ENCODE measurements at regions not wholly inside any gene's neighbourhood (a gene's known extent, or its start where the extent isn't known, plus 50 kb on each side); places are given as distances from the start of the nearest gene placed in this dataset.
"Not testable (repeated sequence)": the region's sequence is repeated elsewhere in the genome, so short reads cannot be mapped to it uniquely, and the experiment has no call there.

DNA sequence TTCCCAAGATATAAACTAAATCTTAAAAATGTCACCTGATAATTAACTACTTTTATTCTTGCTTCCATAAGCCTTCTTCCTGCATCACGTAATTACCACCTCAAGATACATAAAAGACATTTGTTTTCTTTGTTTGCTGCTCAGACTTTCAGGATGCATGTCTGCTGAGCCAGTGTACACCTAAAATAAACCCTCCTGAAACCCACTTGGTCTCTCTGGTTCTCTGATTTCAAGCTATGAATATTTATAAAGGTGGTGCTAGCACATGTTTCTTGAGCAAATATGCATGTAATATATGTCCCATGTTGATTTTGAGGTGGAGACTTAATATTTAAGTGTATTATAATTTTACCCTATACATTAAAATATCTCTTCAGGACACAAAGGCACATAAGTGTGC lies 1627.7 kb upstream of the CDH9 start:
- no peak for DNase-seq (ENCODE audit: low spot score)
- ATAC-seq: no peak

DNA sequence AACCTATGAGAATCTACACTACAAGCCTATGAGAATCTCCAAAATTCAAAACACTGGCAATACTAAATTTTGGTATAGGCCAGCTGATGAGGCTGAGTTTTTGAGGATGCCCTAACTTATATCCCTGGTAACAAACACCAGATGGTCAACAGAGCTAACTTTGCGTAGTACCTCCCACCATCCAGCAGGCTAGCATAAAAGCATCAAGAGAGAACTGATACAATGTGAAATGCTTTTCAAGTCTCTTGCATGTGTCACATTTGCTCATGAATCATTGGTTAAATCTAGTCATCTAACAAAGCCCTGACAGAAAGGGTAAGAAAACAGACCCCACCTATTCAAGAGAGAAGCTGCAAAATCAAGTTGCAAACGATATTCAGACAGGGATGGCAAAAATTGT lies 1609.7 kb upstream of the CDH9 start:
- DNase-seq (ENCODE audit: low spot score) (no peak), ATAC-seq (no peak)

DNA sequence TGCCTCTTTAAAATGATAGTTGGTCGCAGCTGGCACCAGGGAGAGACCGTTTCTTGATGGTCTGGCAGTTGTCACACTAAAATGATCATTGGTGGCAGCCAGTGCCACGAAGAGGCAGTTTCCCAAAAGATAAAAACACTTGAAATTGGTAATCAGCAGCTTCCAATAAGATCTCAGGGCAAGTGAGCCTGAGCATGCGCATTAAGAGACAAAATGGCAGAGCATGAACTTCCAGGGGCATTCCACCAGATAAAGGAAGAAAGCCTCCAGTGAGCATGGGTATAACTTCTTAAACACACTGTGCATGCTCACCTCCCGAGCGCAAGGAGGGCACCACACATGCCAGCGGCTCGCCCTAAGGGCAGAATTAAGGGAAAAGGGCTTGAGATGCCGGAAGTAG lies 1594.2 kb upstream of the CDH9 start:
- DNase-seq (ENCODE audit: low spot score) (no peak), ATAC-seq (no peak)

DNA sequence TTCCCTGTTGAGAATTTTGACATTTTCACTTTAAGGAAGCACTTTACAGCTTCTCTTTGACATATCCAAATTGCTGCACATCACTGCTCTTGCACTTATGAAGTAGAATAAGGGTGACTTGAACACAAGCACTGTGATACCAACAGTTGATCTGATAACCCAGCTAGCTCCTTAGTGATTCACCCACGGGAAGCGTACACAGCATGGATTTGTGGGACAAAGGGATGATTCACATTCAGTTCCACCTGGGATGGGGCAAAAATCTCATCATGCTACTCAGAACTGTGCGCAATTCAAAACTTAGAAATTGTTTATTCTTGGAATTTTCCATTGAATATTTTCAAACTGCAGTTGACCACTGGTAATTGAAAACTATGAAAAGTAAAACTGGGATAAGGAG lies 1565.5 kb upstream of the CDH9 start:
- ATAC-seq (no peak), DNase-seq (ENCODE audit: low spot score) (no peak)

DNA sequence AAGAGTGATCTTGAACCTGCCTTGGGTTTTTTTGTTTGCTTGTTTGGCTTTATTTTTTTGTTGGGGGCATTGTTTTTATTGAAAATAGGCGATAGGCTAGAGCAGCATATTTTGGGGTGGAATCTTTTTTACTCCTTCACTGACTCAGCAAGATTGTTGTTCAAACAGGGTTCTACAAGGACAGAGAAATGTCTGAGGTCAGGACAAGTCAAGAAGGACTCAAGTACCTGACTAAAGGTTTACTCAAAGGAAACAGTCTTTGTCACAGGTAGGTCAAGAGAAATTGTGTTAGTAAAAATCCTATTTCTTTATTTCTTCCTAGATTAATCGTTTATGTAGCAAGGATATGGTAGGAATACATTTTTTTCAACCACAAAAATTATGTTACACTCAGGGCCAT lies 1564.0 kb upstream of the CDH9 start:
- ATAC-seq (no peak), DNase-seq (ENCODE audit: low spot score) (no peak)

DNA sequence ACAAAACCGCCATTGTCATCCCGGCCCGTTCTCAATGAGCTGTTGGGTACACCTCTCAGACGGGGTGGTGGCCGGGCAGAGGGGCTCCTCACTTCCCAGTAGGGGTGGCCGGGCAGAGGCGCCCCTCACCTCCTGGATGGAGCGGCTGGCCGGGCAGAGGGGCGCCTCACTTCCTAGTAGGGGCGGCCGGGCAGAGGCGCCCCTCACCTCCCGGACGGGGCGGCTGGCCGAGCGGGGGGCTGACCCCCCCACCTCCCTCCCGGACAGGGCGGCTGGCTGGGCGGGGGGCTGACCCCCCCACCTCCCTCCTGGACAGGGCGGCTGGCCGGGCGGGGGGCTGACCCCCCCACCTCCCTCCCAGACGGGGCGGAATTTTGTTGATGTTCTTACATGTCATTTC lies 1558.3 kb upstream of the CDH9 start:
- ATAC-seq; DNase-seq (ENCODE audit: low spot score): not testable (repeated sequence)

DNA sequence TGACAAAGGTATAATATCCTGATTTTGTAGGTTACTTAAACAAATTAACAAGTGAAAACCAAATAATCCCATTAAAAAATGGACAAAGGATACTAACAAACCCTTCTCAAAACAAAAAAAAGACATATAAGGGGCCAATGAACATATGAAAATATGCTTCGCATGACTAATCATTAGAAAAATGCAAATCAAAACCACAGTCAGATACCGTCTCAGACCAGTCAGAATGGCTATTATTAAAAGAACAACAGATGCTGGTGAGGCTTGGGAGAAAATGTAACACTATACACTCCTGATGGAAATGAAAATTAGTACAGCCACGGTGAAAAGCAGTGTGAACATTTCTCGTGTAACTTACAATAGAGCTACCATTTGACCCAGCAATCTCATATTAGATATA lies 1542.2 kb upstream of the CDH9 start:
- no peak for DNase-seq (ENCODE audit: low spot score)
- ATAC-seq: no peak

DNA sequence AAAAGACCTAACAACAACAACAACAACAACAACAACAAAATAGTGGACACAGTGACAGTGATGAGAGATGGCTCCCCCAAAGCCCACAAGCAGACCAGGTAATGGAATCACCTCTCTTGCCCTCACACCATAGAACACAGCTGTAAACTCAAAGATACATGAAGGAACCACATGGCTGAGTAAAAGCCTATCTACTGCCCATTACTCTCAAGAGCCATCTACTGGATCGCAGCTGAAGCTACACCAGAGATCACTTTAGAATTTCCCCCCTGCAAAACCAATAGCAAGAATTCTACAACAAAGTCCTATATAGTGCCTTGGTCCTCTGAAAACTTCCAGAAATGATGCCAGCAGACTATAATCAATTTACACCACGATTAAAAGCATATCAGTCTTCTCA lies 1537.6 kb upstream of the CDH9 start:
- DNase-seq (ENCODE audit: low spot score) (no peak), ATAC-seq (peak; percentile 23)

DNA sequence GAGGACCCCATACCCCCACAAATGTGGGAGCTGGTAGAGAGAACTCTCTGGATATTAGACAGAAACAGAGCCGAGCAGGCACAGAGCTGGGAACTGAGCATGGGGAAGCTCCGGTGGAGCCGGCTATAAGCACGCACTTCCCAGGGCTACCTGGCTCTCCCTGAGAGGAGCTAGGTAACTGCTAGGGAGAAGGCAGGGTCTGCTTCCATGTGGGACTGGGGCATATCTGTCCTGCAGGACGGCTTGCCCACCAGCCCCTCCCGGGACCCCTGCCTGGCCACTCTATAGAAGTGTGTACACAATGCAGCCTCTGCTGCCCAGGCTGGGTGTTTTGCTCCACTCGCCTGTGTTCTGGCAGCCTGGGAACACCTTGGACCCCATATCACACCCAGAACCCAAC lies 1537.0 kb upstream of the CDH9 start:
- ATAC-seq (no peak), DNase-seq (ENCODE audit: low spot score) (no peak)

DNA sequence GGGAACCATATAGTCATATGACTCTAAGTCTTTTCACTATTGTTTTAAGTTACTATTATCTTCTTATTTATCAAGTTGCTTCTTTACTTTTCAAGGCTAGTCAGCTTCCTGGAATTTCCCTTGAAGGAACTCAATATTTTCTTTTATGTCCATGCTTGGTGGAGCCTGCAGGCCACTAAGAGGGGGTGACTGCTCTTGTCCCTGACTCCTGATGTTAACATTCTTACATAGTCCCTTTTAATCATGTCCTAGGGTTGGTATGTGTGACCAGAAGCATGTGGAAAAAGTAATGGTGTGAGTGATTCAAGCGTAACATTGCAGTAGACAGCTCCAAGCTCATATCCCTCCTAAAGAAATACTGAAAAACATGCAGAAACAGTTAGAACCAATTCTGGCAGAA lies 1536.2 kb upstream of the CDH9 start:
- no peak for ATAC-seq

DNA sequence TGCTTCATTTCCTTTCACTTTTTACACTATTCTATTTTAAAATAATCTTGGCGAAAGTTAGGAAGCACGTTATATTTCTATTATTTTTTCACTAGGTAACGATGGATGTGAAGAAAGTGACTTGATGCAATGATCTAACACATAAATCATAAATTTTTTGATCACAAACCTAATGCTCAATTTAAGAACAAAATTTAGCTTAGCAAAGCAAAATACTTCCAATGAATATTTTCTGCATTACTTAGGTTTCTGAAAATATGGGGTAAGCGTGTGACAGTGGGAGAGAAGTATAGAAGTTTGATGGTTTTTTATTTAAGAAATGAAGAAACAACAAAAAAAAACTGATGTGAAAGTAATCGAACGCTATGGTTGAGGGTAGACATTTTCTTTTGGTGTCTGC lies 1528.7 kb upstream of the CDH9 start:
- ATAC-seq (no peak), DNase-seq (ENCODE audit: low spot score) (no peak)

More for the DNA sequence above, 1536.2 kb upstream of the CDH9 start:
- no peak for DNase-seq (ENCODE audit: low spot score)

DNA sequence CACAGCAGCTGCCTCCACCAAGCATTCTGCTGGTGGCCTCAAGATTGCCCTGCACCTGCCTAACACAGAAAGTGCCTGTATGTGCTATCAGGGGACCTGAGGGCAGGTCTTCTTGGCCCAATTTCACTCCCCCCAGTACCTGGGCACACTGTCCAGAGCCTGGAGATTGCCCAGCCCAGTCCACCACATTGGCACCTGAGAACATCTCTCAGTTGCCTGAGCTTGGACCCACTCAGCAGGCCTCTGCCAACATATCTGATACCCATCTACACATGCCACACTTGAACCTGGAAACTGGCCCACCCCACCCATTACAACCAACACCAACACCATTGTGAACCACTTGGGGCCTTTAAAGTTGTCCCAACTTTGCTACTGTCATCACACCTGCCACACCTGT lies 1523.1 kb upstream of the CDH9 start:
- no peak for ATAC-seq
- no peak for DNase-seq (ENCODE audit: low spot score)

DNA sequence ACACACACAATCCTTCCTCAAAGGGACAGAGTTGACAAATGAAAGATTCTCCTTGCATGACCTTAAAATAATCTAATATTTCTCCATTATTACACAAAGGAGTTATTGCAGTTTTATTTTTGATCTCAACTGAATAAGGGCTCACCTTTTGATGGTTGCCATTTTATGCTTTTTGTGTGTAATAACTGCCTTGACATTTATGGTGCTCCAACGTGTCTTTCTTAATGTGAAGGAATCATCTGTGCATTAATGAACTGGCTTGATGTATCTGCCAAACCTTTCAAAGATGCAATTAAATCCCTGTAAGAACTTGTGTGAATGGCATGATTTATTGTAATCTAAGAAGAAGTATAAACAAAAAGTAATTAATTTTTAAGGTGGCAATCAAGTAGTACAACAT lies 1519.8 kb upstream of the CDH9 start:
- no peak for DNase-seq (ENCODE audit: low spot score)
- no peak for ATAC-seq

DNA sequence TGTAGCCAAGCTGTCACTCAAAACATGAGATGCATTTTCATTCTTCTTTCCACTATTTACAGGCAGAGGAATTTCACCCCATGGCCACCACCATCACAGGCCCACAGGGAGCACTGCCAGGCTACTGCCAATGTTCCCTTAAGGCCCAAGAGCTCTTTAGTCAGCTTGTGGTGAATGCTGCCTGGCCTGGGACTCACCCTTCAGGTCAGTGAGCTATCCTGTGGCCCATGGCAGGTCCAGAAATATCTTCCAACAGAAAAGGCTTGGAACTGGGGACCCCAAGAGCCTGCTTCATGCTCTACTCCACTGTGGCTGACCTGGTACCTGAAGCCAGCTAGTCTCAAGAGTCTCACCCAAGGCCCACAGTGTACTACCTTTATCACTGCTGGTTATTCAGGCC lies 1518.7 kb upstream of the CDH9 start:
- DNase-seq (ENCODE audit: low spot score) (no peak), ATAC-seq (no peak)

DNA sequence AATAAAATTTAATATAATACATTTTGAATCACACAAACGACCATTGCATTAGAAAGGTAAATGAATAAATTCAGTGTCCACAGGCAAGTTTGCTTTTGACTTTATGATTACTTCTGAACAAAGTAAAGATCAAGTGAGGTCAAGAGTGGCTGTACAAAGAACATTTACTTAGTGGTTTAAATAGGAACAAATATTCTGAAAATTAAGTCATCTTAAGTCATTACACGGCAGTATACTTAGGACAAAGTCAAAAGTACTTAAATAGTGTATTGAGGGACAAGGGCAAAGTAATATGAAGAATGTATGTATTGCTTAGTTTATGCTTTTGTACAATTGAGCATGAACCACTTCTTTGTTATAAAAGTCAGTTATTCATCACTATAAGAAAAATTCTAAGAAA lies 1511.2 kb upstream of the CDH9 start:
- DNase-seq (ENCODE audit: low spot score) (no peak), ATAC-seq (no peak)

DNA sequence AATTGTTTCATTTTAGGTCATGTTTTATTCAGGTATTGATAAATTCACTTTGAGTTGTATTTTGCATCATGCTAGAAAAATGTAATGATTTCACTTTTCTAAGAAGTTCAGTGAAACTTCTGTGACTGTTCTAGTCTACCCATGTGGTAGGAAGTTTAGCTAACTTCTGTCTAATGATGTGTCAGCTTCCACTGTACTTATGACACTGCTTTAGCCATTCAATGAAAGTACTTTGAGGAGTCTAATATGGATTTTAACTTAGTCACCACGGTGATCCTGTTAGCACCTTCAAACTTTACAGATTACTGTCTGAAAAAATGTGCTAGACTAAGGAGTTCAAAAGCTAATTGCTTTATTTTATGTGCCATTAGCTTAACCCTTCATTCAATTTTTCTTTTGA lies 1510.5 kb upstream of the CDH9 start:
- ATAC-seq: no peak
- no peak for DNase-seq (ENCODE audit: low spot score)

DNA sequence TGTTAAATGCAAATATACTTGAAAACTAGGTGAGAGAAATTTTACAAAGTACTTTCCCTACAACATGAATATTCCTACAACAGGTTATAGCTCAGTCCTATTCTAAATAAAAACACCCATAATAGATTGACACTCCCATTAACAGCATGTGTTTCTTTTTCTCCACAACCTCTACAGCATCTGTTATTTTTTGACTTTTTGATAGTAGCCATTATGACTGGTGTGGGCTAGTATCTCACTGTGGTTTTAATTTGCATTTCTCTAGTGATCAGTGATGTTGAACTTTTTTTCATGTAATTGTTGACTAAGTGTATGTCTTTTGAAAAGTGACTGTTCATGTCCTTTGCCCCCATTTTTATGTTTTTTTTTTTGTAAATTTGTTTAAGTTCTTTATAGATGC lies 1506.1 kb upstream of the CDH9 start:
- DNase-seq (ENCODE audit: low spot score): no peak
- ATAC-seq: no peak

DNA sequence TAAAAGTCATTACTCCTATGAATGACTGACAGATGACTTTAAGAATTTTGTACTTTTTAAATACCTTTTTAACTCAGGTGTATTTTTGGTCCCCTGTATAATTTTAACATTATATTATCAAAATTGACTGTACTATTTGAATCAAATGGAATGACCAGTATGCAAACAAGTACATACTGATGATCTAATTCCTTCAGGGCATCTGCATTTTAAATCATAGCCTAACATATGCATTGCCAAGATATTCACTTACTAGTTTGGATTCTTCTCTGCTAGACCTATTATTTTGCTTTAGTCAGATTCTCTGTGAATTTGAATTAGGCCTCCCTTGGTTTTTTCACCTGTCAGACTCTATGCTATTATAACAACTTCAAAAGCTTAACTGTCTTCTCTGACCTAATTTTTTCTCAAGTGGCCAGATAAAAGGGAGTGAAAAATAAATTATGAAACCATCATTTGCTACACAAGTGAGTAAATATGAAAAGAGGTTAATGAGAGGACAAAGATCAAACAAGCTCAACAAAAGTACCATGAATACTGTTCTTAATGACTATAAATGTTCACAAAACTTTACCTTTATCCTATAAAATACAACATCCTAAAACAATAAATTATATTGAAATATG lies 1505.2 kb upstream of the CDH9 start:
- no peak for ATAC-seq

DNA sequence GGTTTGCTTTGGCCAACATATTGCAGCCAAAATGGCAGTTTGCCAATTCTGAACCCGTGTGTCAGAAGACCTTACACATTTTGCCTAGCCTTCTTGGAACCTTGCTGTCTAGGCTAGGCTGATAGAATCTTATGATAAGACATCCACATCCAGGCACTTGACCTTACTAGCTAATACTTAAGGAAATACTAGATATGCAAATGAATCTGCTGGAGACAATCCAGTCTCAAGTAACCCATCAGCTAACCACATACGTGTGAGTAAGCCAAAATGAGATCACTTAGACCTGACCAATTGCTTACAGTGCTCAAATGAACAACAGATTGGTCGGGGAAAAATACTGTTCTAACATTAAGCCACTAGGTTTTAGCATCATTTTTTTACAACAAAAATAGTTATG lies 1504.6 kb upstream of the CDH9 start:
- no peak for DNase-seq (ENCODE audit: low spot score)
- ATAC-seq: no peak

More for the DNA sequence above, 1505.2 kb upstream of the CDH9 start:
- DNase-seq (ENCODE audit: low spot score): no peak

DNA sequence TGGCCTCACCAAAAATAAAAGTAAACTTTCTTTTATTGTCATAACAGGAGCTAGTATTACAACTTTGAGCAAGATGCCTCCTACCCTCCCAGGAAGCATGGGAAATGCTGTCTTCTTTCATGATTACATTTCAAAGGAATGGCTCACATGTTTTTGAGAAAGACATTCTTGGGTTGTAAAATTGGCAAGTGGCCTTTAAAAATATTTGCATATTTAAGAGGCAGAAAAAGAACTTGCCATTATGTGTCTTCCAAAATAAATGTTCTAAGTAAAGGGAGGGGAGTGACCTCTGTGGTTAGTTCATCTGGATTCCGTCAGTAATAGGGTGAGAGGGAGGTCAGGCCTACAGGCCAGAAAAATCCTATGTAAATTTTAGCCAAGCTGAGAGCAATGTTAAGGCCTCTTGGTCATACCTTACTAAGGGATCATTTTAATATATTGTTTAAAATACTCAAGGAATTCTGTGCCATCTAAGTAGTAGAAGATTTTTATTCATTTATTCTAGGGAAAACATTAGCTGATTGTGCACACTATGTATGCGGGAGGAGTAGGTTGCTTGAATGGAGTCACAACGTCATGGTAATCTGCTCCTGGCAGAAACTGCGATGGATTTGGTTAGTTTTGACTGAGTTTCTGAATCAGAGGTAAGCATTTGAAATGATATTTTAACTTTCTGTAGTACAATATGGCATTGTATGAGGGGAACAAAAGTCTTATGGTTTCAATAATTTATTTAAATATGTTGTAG lies 1485.7 kb upstream of the CDH9 start:
- ATAC-seq (peak; percentile 27), DNase-seq (ENCODE audit: low spot score) (no peak)

DNA sequence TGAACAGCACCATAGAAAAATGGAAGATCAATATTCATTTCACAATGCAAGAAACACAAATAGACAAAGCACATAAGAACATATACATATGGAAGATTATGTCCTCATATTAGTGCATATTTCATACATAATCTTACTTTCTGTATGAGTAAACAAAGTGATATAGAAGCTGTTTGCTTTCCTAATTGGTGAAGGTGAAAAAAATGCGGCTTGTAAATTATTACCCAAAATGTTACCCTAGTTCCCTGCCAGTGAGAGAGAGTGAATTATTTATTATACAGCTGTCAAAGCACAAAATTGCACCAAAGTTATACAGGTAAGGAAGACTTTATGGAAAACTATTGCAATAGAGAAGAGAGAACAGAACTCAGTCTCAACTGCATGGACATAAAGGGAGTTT lies 1485.0 kb upstream of the CDH9 start:
- DNase-seq (ENCODE audit: low spot score): no peak
- no peak for ATAC-seq

DNA sequence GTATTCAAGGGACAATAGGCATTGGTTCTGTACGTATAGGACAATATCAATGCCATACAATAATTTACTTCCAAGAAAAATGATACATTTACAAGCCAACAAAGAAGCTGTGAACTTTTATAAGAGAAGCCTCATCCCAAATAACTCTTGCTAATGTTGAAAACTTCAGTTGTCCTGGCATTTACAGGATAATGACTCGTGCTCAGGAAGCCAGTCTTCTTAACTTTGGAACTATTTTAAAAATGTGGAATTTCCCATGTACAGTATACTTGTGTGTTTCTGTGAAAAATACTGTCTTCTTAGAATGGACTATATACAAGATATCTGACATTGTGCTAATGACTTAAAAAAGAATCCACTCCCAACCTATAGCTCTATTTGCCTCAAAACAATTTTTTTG lies 1479.3 kb upstream of the CDH9 start:
- no peak for ATAC-seq
- no peak for DNase-seq (ENCODE audit: low spot score)

DNA sequence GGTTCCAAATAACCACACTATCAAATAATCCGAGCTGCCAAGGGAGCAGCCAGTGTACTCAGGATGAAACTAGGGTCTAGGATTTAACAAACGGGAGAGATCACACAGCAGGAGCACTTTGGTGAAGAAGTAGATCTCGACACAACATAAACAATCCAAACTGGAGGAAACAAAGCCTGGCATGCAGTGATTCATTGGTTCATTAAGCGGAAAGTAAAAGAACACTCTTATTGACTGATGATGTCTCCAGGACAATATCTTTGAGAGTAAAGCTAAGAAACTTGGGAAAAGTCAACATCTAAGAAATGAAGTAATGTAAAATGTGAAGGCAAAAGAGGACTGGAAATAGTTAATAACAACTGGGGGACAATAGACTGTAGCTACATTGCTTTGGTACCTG lies 1478.3 kb upstream of the CDH9 start:
- ATAC-seq: no peak
- no peak for DNase-seq (ENCODE audit: low spot score)
